GM18909 (cell line): ENCODE measurements at regions not wholly inside any gene's neighbourhood (a gene's known extent, or its start where the extent isn't known, plus 50 kb on each side); places are given as distances from the start of the nearest gene placed in this dataset.
A peak's percentile ranks its signal among the peaks of the same experiment; 100 is the strongest.

Experiments
- ATAC-seq: cut with Tn5 transposase; IDR thresholded peaks from one replicate; pipeline ENCODE4 v1.9.1; 2021; ENCODE audit warnings: mild to moderate bottlenecking; ENCODE audit not compliant: unreplicated experiment, poor library complexity

GRCh38 chr9:89554307-89555035 is 50.3 kb upstream of the GADD45G start:
- no peak for ATAC-seq

DNA sequence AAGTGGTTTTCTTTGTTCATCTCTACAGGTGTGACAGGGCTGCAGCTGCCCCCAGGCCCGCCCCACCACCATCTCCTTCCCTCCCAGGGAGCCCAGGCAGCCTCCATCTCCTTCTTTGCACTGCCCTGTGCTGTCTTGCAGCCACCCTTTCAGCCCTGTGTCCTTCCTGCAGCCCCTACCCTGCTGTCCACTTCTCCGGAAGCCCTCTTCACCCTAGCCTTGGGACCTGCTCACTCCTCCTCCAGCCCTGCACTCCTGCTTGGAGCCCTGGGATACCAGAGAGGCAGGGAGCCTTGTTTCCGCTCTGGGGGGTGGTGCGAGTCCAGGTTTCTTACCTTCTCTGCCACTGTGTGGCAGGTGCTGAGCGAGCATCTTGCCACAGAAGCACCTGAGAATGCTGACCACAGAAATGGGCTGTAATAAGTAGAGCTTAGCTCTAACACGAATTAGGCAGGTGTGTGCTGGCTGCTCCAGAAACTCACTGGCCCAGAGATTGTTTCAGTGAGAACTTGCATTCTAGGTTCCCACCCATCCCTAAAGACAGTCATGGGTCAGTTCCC is 51.3 kb upstream of the GADD45G start:
- no peak for ATAC-seq

DNA sequence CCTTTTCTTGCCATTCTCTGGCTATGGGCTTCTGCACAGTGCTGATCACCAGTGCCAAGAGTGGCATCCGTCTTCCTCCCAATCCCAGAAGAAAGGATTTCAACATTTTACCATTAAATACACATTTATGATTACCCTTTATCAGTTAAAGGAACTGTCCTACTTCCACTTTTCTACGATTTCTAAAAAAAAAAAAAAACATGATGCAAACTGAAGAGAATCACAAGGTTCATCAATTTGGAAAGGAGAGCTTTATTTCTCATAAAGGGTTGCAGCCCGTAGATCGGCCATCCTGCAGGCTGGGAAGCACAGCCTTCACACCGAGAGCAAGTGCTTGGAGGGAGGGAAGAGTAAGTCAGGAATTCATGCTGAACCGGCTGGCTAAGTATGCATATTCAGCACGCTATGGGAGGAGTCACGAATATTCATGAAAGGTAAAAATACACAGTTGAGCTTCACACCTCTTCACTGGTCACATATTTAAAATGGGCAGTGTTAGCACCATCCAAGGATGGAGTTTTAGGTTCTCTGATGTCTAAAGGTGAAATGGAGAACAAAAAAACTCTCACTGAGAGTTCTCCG is 52.5 kb upstream of the SEMA4D start:
- ATAC-seq, result no peak

GRCh38 chr9:89549031-89549644 is 51.2 kb upstream of the SEMA4D start:
- ATAC-seq, result peak; percentile 78

- ATAC-seq, result no peak
These were observed 50.2 kb upstream of the SEMA4D start for GRCh38 chr9:89548071-89548638.
